CD4-positive, alpha-beta T cell treated with Interleukin-15 for 4 hours (primary cell): ENCODE measurements at regions not wholly inside any gene's neighbourhood (a gene's known extent, or its start where the extent isn't known, plus 50 kb on each side); places are given as distances from the start of the nearest gene placed in this dataset.

ENCODE experiments used
- DNase-seq: peaks from one replicate; pipeline ENCODE4 v3.0.0-alpha.2; 2020; ENCODE audit warnings: low spot score

- DNase-seq: no peak
Measured at GRCh38 chr11:134685793-134686380, 273.8 kb upstream of the B3GAT1 start.

- DNase-seq: no peak
Measured at GRCh38 chr11:134684576-134684975, 272.5 kb upstream of the B3GAT1 start.

- DNase-seq: no peak
Measured at GRCh38 chr11:134683860-134684259, 271.8 kb upstream of the B3GAT1 start.

DNA sequence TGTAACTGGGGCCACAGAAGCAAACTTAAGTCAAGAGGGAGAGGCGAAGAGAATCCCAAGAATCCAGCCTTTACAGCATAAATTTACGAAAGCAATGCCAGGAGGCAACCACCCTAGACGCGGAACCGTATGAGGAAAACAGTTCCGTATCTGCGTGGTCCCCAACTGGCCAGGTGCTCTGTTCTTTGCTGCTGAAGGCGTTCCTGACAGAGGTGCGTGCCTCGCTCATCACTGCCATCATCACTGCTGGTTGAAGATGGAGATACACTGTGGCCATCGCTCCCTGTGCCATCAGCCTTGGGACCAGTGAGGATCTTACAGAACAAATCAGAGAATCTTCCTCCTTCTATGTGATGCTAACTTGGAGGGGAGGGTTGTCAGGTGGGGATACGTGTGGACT, 270.5 kb upstream of the B3GAT1 start:
- no peak for DNase-seq

GRCh38 chr11:134679592-134679991, 267.6 kb upstream of the B3GAT1 start:
- DNase-seq: no peak

GRCh38 chr11:134678744-134679143, 266.7 kb upstream of the B3GAT1 start:
- DNase-seq: no peak

DNA sequence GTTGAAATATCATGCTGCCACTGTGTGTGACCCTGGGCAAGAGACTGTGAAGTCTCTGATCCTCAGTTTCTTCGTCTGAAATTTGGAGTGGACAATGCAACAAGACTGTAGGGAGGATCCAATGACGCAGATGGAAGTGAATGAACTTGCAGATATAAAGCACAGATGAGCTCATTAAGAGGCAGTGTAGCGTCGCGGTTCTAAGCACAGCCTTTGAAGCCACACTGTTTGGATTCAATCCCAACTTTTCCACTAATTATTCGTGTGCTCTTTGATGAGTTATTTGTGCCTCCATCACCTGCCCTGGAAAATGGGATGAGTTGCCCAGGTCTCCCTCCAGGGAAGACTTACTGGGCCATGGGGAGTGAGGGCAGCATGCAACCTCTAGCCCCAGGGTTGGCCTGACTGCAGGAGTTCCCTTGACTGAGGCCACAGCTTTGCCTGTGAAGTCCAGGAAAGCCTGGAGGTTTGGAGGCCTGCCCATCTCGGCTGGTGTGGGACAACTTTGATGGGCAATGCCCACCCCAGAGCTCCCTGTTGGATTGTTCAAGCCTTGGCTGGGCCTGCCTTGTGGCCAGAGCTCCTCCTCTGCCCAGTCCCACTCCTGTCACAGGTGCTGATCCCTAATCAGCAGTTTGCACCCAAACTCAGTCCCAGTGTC, 266.0 kb upstream of the B3GAT1 start:
- no peak for DNase-seq

GRCh38 chr11:134677397-134677822, 265.4 kb upstream of the B3GAT1 start:
- no peak for DNase-seq

DNA sequence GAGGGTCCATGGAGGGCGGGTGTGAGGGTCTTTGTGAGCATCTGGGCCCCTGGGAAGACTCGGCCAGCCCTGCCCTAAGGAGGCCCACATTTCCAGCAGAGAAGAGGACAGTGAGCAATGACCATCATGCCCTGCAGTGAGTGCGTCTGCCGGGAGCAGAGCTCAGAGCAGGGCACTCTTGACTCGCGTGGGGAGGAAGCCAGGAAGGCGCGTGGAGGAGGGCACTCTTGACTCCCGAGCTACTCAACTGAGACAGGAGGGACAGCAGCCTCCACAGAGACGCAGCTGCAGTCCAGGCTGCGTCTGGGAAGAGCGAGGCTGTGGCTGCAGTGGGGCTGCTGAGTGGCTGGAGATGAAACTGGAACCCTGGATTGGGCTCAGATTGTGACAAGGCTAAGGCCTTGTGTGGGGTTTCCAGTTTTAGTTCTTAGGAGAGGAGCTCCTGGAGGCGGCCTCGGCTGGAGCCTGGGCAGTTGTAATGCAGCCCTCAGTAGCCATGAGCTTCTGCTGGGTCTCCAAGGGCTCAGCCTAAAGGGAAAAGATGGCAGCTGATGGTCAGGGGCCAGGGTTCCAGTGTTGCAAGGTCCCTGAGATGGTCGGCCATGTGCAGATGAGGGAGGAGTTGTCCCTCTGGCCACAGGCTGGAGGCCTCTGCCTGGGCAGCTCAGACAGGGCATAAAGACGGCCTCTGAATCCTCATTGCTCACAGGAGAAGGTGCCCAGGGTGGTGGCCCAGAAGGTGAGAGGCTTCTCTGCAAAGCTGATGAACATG, 264.7 kb upstream of the B3GAT1 start:
- DNase-seq: no peak

- no peak for DNase-seq
Measured at GRCh38 chr11:134675983-134676382, 263.9 kb upstream of the B3GAT1 start.

DNA sequence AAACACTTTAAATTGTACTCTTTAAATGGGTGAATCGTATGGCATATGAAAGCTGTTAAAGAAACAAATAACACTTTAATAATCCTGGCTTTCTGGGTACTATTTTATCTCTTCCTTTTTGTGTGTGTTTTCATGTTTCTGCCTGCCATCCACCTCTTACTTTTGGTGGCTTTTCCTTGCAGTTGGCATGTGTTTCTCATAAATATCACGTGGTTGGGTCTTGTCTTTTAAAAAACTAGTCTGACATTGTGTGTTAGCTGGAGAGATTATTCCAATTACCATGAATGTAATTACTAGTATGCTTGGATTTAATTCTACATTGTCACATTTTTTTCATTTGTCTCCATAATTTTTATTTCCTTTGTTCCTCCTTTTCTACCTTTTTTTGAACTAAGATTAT, 262.9 kb upstream of the B3GAT1 start:
- no peak for DNase-seq

DNA sequence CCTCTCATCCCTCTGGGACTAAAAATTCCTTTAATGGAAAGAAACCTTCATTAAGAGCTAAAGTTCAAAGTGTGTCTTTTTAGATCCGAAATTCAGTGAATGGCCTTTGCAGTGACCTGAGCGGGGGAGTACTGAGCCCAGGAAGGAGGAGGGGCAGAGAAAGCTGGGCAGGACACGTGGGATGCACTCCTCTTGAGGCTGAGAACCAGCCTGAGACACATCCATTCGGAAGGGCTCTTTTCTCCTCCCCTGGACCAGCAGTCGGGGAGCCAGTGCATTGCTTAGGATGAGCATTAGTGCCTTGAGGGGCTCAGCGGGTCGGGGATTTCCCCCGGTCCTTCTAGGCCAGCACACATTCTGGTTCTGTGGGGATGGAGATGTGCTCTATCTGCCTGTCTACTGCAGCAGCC, 258.9 kb upstream of the B3GAT1 start:
- DNase-seq: no peak

GRCh38 chr11:134670247-134670782, 258.3 kb upstream of the B3GAT1 start:
- DNase-seq: no peak

- DNase-seq: no peak
Measured at GRCh38 chr11:134669796-134670195, 257.8 kb upstream of the B3GAT1 start.

- DNase-seq: no peak
Measured at GRCh38 chr11:134668796-134669195, 256.8 kb upstream of the B3GAT1 start.

DNA sequence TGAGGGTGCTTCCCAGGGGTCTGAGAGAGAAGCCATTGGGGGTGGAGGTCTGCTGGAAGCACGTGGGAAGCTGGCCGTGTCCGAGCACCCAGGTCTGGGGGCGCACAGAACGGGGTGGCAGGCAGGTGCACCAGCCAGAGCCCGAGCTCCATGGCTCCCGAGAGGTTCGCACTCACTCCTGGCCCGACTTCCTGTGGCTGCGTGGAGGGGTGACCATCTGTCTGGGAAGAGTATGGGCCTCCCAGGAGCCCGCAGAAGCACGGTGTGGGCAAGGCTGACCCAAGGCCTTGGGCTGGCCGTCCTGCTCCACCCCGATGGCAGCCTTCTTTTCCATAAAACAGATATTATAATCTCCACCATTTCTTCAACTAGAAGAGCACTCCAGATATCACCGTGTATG, 256.0 kb upstream of the B3GAT1 start:
- DNase-seq: no peak

DNA sequence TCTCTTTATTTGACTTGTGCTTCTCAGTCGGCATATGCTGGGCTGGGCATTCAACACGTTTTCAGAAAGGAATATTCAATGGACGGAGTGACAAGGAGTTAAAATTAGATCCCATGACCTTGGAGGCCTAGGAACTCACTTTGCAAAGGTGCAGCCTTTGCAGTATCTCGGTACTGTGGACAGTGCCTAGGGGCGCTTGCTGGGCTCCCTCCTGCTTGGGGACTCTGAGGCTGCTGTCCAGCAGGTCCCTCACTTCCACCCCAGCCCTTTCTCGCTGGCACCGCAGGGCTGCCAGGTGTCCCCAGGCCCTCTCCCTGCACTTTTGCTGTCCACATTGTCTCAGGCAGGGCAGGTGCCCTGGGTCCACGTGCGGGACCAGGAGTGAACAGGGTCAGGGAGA, 255.5 kb upstream of the B3GAT1 start:
- no peak for DNase-seq

GRCh38 chr11:134667175-134667500, 255.1 kb upstream of the B3GAT1 start:
- no peak for DNase-seq

- no peak for DNase-seq
Measured at GRCh38 chr11:134666273-134667174, 254.5 kb upstream of the B3GAT1 start.

DNA sequence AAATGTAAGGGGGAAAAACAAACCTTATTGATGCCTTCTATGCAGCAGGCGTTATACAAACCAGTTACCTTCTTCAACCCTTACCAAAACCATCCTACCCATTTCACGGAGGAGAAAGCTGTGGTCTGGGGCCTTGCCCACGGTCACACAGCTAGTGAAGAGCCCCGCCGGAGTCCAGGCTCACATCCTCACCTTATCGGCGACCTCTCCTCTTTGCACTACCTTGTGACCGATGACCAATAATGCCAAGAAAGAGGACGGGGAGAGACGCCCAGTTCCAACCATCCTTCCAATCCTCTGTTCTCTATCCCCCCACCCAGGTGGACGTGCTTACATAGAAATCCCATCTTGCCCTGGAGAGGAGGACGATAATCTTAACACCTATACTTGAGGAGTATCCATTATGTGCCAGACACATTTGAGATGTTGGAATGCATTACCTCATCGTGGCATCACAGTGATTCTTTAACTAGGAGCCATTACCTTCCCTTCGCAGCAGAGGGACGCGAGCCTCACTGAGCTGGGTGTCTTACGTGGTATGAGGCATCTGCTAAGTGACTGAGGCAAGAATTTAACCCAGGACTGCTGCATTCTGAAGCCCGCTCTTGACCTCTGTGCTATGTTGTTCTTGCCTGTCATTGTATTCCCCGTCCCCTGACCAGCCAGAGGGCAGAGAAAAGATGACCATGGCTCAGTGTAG, 253.7 kb upstream of the B3GAT1 start:
- no peak for DNase-seq

GRCh38 chr11:134665188-134665535, 253.1 kb upstream of the B3GAT1 start:
- no peak for DNase-seq
